OCI-M2 (cell line): ENCODE measurements at regions not wholly inside any gene's neighbourhood (a gene's known extent, or its start where the extent isn't known, plus 50 kb on each side); places are given as distances from the start of the nearest gene placed in this dataset.
"Not testable (repeated sequence)": the region's sequence is repeated elsewhere in the genome, so short reads cannot be mapped to it uniquely, and the experiment has no call there.

Experiments
- DNase-seq: peaks from one replicate; lab custom pipeline; 2025; ENCODE audit not compliant: unreplicated experiment; lab: John Stamatoyannopoulos, UW

- DNase-seq: no peak
Measured at GRCh38 chr5:117738571-117738970, 1163.9 kb upstream of the SEMA6A start.

GRCh38 chr5:117736698-117737097 is 1162.1 kb upstream of the SEMA6A start:
- no peak for DNase-seq

GRCh38 chr5:117734056-117734455 is 1159.4 kb upstream of the SEMA6A start:
- DNase-seq: no peak

GRCh38 chr5:117733051-117733450 is 1158.4 kb upstream of the SEMA6A start:
- DNase-seq: no peak

GRCh38 chr5:117732264-117732663 is 1157.6 kb upstream of the SEMA6A start:
- no peak for DNase-seq

GRCh38 chr5:117731446-117731845 is 1156.8 kb upstream of the SEMA6A start:
- no peak for DNase-seq

- not testable (repeated sequence) for DNase-seq
Measured at GRCh38 chr5:117720784-117721183, 1146.2 kb upstream of the SEMA6A start.

- no peak for DNase-seq
Measured at GRCh38 chr5:117719413-117719812, 1144.8 kb upstream of the SEMA6A start.

- no peak for DNase-seq
Measured at GRCh38 chr5:117713585-117714198, 1139.1 kb upstream of the SEMA6A start.

- no peak for DNase-seq
Measured at GRCh38 chr5:117701062-117701461, 1126.4 kb upstream of the SEMA6A start.

- no peak for DNase-seq
Measured at GRCh38 chr5:117692606-117693005, 1118.0 kb upstream of the SEMA6A start.

GRCh38 chr5:117691081-117691870 is 1116.7 kb upstream of the SEMA6A start:
- no peak for DNase-seq

GRCh38 chr5:117690612-117691011 is 1116.0 kb upstream of the SEMA6A start:
- DNase-seq: no peak

GRCh38 chr5:117686926-117687325 is 1112.3 kb upstream of the SEMA6A start:
- DNase-seq: no peak

GRCh38 chr5:117682416-117682815 is 1107.8 kb upstream of the SEMA6A start:
- no peak for DNase-seq

GRCh38 chr5:117681431-117682254 is 1107.0 kb upstream of the SEMA6A start:
- no peak for DNase-seq

- DNase-seq: no peak
Measured at GRCh38 chr5:117680426-117680825, 1105.8 kb upstream of the SEMA6A start.

GRCh38 chr5:117679046-117679445 is 1104.4 kb upstream of the SEMA6A start:
- DNase-seq: no peak

- DNase-seq: no peak
Measured at GRCh38 chr5:117675646-117676045, 1101.0 kb upstream of the SEMA6A start.

GRCh38 chr5:117671551-117671950 is 1096.9 kb upstream of the SEMA6A start:
- DNase-seq: no peak

GRCh38 chr5:117667105-117667504 is 1092.5 kb upstream of the SEMA6A start:
- DNase-seq: no peak

GRCh38 chr5:117665121-117665520 is 1090.5 kb upstream of the SEMA6A start:
- DNase-seq: no peak
